ENCODE measurements at regions not wholly inside any gene's neighbourhood (a gene's known extent, or its start where the extent isn't known, plus 50 kb on each side); places are given as distances from the start of the nearest gene placed in this dataset.
"Not testable (repeated sequence)": the region's sequence is repeated elsewhere in the genome, so short reads cannot be mapped to it uniquely, and the experiment has no call there.

DNA sequence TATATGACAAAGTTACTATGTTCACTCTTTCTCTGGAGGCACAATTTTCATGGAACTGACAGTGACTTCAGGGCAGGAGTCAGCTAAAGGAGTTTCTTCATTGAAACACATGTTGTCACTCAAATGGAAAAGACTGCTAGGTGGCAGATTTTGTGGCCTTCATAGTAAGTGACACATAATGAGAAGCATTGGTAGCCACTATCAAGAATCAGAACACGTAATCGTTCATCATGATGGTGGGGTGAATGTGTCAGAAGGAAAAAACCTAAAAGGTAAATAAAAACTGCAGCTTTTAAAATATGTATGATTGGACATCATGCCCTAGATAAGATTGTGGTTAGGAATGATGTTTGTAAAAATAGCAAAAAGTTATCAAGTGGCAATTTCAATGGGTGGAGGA, 1491.0 kb downstream of the SI start:
- DNase-seq, result no peak

DNA sequence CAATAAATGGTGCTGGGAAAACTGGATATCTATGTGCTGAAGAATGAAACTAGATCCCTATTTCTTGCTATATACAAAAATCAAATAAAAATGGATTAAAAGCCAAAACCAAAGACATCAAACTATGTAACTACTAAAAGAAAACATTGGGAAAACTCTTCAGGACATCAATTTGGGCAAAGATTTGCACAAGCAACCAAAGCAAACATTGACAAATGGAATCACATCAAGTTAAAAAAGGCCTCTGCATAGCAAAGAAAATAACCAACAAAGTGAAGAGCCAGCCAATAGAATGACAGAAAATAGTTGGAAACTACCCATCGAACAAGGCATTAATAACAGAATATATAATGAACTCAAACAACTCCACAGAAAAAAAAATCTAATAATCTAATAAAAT, 1495.3 kb downstream of the SI start:
- DNase-seq, result no peak

DNA sequence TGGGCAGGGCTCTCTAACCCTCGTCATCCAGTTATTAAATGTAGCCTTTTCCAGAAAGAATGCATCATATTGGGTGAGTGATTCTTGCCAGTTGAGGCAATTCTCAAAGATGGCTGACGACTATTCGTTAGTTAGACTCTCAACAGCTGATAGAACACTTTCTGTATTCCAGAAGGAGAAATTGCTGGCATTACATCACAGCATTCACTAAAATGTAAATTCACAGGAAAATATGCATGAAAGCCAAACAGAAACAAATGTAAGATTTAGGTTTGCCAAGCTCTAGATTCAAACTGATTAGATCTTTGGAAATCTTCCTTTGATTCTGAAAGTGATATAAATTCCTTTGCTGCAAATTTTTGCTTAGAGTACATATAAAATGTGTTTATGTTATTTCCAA, 1501.0 kb downstream of the SI start:
- DNase-seq, result no peak

DNA sequence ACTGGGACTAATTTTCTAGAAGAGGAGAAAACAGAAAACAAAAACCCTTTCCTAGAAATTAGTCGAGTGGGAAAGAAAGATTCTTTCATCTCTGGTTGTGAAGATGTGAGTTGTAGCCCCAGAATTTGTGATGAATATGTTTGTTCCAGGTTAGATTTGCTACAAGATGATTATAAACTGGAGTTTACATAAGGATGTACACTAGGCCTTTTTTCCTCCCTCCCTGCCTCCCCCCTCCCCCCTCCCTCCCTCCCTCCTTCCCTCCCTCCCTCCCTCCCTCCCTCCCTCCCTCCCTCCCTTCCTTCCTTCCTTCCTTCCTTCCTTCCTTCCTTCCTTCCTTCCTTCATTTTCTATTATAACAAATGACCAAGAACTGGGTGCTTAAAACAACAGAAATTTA, 1502.0 kb downstream of the SI start:
- no peak for DNase-seq

DNA sequence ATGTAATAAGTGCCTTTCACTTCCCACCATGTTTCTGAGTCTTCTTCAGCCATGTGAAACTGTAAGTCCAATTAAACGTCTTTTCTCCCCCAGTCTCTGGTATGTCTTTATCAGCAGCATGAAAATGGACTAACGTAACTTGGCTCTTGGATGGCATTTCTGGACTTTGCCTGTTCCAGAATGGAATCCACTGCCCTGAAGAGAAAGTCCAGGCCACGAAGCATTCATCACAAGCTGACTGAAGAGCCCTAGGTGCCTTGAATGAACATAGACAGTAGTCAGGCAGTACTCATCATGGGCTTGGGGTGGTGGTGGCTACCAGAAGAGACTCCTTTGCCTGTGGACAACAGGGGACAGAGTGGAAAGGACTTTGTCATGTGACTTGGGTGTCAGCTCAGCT, 1505.0 kb downstream of the SI start:
- no peak for DNase-seq

DNA sequence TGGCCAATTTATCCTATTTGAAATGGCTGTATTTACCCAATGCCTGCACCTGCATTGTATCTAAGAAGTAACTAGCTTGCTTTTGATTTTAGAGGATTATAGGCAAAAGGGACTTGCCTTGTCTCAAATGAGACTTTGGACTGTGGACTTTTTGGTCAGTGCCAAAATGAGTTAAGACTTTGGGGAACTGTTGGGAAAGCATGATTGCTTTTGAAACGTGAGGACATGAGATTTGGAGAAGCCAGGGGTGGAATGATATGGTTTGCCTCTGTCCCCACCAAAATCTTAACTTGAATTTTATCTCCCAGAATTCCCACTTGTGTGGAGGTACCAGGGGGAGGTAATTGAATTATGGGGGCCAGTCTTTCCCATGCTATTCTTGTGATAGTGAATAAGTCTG, 1505.4 kb downstream of the SI start:
- no peak for DNase-seq

DNA sequence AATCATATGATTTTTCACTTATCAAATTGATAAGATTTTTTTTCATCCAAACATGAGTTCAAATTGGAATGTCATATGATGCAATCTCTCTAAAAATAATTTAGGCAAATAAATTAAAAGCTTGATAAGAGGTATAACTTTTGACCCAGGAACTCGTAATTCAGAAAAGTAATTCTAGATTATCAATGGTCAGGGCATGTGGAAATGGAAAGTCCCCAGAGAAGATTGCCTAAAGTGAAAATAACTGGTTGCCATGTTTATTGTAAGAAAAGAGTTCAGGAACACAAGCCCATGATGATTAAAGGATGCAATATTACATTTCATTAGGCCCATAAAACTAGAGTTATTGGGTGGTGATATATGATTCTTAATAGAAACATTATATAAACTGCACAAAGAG, 1514.8 kb downstream of the SI start:
- no peak for DNase-seq

DNA sequence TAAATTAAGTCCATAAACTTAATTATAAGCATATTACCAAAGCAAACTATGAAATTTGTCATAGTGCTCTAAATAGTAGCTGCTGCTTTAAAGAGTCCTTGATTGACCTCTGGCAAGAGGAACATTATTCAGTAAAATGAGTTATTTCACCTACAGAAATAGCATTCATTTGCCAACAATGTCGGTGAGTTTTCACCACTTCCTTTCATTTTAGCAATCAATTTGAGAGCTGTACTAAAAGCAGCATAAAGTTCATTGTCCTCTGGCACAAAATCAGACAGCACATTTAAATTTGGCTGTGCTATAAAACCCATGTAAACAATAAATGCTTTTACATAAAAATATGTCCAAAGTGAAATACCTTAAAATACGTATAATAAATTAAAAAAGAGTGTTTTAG, 1515.7 kb downstream of the SI start:
- no peak for DNase-seq

DNA sequence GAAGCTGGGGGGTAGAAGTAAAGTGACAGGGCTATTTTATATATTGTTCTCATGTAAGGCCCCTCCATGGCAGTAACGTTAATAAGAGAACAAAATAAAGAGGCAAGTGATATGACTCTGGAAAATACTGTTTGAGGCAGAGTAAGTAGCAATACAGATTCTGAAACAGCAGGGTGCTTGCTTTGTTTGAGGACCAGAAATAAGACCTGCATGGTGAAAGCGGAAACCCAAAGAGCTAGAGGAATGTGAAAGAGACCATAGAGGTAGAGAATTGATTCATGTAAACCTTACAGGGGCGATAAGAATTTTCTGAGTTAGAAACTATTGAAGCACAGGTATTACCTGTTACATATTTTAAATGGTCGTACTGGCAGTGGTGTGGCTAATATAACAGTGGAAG, 1517.1 kb downstream of the SI start:
- no peak for DNase-seq

DNA sequence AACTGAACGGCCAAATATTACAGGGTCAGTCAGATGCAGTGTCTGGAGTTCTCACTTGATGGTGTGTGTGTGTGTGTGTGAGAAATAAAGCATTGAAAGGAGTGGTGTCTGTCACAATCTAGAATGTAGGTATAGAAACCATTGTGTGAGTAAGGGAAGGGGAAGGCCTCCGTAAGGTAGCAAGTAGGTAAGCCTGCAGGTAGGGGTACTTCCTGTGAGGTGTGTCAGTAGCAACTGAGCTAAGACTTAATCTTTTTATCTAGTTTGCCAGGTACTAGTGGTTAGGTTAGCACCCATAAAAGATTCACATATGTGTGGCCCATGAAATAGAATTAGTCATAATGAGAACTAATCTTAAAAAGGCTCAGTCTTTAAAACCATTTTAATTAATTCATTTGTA, 1517.8 kb downstream of the SI start:
- DNase-seq, result no peak

DNA sequence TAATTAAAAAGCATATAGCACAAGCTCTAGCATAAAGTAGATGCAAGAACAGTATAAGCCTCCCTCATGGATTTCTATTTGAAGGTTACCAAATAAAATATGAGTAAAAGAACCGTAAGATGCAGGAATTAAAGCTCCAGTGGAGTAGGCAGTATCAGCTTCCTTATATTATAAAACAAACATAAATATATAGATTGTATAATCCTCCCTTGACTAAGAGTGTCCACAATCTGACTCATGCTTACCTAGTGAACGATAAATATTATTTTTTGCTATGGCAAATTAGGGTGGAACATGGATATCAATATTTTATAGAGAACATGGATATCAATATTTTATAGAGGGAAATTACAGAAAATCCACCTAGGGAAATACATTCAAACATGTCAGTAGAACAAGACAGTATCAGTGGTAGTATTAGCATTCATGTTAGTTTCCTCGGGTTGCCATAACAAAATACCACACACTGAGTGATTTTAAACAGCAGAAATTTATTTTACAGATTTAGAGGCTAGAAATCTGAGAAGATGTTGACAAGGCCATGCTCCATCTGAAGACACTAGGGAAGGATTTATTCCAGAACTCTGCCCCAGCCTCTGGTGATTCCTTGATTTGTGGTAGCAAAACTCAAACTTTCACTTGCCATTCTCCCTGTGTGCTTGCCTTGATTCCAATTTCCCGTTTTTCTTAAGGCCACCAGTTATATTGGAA, 1521.3 kb downstream of the SI start:
- no peak for DNase-seq

DNA sequence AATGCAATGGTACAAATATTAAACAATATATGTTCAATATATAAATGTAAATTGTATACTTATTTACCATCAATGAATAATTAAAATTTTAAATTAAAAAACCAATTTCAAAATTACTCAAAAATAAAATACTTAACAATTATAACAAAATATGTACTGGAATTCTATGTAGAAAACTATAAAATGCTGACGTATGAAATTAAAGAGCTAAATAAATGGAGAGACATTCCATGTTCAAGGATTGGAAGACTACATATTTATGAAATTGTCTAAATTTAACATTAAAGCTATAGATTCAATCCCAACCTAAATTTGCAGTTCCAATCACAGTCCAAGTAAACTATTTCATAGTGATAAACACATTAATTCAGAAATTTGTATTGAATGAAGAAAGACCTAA, 1522.4 kb downstream of the SI start:
- DNase-seq, result no peak

DNA sequence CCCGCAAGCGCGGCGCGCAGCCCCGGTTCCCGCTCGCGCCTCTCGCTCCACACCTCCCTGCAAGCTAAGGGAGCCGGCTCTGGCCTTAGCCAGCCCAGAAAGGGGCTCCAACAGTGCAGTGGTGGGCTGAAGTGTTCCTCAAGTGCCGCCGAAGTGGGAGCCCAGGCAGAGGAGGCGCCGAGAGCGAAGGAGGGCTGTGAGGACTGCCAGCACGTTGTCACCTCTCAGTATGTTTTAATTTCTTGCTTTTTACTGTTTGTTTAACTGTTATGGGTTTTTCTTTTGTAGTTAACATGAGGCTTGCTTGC, 1525.7 kb downstream of the SI start:
- DNase-seq, result no peak

DNA sequence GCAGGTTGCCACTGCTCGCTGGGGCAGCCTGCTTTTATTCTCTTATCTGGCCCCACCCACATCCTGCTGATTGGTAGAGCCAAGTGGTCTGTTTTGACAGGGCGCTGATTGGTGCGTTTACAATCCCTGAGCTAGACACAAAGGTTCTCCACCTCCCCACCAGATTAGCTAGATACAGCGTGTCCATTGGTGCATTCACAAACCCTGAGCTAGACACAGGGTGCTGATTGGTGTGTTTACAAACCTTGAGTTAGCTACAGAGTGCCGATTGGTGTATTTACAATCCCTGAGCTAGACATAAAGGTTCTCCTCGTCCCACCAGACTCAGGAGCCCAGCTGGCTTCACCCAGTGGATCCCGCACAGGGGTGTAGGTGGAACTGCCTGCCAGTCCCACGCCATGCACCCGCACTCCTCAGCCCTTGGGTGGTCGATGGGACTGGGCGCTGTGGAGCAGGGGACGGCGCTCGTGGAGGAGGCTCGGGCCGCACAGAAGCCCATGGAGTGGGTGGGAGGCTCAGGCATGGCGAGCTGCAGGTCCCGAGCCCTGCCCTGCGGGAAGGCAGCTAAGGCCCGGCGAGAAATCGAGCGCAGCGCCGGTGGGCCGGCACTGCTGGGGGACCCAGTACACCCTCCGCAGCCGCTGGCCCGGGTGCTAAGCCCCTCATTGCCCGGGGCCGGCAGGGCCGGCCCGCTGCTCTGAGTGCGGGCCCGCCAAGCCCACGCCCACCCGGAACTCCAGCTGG, 1526.2 kb downstream of the SI start:
- not testable (repeated sequence) for DNase-seq

DNA sequence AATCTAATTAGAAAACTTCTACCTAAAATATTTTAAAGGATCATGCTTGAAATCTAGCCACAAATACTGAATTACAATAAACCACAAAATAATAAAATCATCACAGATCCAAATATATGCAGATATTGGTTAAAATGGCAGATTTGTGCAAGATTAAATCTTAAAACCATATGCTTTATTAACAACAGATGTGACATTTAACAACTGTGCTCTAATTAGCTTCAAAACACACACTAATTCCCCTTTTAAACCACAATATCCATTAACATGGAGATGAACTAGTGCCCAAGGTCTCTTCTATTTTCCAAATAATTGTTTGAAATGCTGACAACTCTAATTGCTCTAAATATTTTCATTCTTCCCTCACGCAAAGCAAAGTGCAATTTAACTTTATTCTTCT, 1530.3 kb downstream of the SI start:
- DNase-seq, result peak; percentile 34

DNA sequence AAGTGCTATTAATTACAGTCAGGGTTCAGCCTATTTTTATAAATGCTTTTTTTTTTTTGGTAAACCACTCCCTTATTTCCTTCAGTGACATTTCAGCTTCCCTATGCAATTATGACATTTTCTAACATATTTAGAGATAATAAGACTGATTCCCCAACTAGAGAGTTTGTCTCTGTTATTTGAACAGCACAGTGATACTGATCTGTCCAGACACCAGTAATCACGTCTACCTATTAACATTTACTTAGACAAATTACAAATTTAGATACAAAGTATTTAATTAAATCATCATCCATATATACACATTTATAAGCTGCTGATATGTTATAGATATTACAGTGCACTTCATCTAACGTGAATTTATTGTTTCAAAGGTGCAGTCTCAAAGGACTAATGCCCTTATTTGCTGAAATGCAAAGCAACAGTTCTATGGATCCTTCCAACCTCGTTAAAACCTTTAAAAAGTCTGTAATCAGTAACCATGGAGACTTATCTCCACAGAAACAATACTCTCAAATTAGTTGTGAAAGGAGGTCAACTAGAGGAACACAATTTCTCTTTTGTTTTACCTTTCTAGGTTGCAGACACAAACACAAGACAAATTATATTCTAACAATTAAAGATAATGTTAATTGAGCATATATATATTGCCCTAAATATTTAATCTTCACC, 1531.1 kb downstream of the SI start:
- peak; percentile 28 for DNase-seq

DNA sequence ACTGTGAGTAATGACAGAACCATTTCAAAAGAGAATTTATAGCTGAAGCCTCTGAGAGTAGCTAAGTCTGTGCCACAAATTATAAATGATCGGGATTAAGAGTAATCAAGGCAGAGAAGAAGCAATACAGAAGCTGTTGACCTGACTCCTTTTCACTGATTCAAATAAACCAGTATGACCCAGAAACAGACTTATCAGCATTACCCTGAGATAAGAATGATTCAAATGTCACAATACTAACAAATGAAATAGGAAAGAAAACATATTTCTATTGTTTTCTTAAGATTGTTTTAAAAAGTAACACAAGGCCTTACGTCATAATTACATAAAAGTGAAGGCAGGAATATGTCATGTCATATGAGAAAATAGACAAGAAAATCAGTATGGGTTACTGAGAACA, 1534.6 kb downstream of the SI start:
- DNase-seq, result peak; percentile 33

DNA sequence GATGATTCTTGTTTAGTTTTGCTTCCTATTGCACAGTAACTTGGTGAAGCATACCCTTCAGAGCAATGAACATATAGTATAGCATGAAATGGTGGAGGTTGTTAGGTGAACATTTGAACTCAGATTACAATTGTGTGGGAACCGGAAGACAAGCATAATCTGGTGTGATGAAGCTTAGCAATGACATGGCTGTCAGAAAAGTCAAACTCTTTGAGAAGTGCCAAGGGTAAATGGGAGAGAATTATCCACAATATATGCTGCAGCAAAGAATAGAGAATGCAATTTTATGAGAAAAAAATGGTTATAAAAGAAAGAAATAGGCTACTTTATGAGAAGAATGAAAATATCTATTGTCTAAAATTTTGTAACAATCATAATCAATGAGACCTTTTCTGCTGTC, 1536.7 kb downstream of the SI start:
- DNase-seq, result no peak

DNA sequence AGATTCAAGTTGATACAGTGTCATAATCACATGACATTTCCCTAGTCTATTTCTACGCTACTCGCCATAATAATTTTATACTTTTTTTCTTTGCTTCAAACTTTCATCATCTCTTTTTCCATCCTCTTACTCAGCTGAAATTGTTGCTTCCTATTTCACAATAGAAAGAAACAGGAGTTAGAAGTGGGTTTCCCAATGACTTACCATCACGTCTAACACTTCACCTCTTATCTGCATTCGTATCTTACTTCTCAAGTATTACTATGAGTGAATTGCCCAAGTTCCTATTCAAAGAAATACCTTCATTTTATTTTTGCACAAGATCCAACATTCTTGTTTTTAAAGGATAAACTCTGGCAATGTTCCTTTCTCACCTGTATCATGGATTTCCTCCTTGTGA, 1539.9 kb downstream of the SI start:
- no peak for DNase-seq

DNA sequence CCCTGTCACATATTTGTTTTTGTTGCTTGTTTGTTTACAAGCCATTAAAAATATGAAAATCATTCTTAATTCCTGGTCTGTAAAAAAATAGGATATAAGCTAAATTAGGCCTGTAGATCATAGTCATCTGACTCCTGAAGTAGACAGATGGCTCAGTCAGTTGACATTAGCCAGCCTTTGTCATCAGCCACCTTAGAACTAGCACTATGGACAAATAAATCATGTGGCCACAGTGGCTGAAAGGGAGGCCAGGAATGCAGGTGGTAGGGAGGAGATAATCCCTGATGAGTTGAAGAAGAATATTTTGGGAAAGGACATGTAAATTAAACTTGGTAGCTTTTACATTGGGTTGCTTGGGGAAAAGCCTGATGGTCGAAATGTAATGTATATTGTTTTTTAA, 1544.9 kb downstream of the SI start:
- DNase-seq, result peak; percentile 30

DNA sequence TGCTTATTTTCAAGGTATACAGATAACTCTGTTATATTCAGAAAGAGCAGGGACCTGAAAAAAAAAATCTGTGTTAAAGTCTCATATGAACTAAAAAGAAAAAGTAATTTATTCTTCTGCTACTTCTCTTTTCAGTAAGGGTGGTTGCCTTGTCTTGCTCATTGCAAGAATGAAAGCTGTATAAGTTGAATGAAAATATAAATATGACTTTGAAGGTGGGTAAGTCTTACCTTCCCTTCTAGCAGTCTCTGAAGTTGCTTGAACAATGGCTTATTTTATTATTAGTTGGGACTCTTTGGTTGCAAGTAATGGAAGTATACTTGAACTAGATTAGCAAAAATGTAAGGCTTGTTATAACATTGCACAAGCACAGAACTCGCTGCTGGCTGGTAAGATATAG, 1554.9 kb downstream of the SI start:
- no peak for DNase-seq

DNA sequence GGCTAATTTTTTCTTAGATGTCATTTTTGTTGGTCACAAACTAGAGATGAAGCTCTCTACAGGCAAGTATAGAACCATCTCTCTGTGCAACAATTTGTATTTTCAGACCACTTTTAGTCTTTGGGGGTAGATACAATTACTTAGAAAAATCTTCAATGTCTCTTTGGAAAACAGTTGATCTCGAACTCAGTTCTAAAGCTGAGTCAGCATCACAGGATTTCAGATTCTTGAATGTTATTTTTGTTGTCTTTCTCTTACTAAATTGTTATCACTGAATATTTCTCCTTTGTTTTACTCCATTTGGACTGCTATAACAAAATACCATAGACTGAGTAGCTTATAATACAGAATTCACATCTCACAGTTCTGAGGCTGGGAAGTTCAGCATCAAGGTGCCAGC, 1557.0 kb downstream of the SI start:
- DNase-seq, result no peak

DNA sequence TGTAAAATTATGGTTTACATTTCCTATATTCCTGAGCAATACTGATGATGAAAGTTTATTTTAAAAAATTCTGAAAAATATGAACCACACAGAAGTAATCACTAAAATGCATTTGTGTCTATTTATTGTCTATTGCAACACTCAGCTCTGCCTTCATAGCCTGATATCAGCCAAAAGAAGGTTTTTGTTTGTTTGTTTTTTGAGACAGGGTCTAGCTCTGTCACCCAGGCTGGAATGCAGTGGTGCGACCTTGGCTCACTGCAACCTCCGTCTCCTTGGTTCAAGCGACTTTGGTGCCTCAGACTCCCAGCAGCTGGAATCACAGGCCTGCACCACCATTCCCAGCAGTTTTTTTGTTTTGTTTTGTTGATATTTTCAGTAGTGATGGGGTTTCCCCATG, 1560.2 kb downstream of the SI start:
- no peak for DNase-seq

DNA sequence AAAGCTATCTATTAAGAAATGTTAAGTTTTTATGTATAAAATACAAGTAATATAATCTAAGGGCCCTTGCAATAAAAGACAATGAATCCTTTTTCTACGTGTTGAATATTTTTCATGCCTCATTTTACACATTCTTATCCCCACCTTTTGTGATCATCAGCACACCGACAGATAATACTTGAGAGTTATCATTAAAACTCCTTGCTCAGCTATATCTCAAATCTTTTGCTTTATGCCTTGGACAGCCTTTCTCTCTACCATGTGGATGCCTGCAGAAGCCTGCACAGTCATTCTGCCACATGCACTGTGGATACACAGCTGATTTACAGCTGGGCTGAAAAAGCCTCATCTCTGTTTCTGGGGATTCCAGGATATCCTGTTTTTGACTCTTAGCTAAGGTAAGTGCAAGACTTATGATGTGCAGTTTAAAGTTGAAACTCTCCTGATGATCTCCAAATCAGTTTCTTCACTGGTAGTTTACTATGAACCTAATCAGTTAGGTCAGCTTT, 1565.1 kb downstream of the SI start:
- DNase-seq, result no peak

All from NCI-H82 (cell line).